GM18873 (cell line): ENCODE measurements at regions not wholly inside any gene's neighbourhood (a gene's known extent, or its start where the extent isn't known, plus 50 kb on each side); places are given as distances from the start of the nearest gene placed in this dataset.

Experiments used
- ATAC-seq: cut with Tn5 transposase; IDR thresholded peaks from one replicate; pipeline ENCODE4 v1.9.1; 2021; ENCODE audit warnings: mild to moderate bottlenecking, moderate library complexity, moderate number of reproducible peaks; ENCODE audit not compliant: unreplicated experiment, low FRiP score

- ATAC-seq, result no peak
These were observed 891.5 kb upstream of the ADGRL2 start for GRCh38 chr1:80909172-80909784.

GRCh38 chr1:80896781-80897356 lies 903.9 kb upstream of the ADGRL2 start:
- ATAC-seq, result no peak

GRCh38 chr1:80894921-80895320 lies 905.8 kb upstream of the ADGRL2 start:
- ATAC-seq, result no peak

- no peak for ATAC-seq
These were observed 907.6 kb upstream of the ADGRL2 start for GRCh38 chr1:80893115-80893514.

GRCh38 chr1:80892539-80892938 lies 908.2 kb upstream of the ADGRL2 start:
- ATAC-seq, result no peak

- no peak for ATAC-seq
These were observed 908.9 kb upstream of the ADGRL2 start for GRCh38 chr1:80891871-80892270.

- ATAC-seq, result no peak
These were observed 918.2 kb upstream of the ADGRL2 start for GRCh38 chr1:80882553-80882952.

GRCh38 chr1:80878343-80878742 lies 922.4 kb upstream of the ADGRL2 start:
- ATAC-seq, result no peak

GRCh38 chr1:80876035-80876434 lies 924.7 kb upstream of the ADGRL2 start:
- ATAC-seq, result no peak

GRCh38 chr1:80869299-80869698 lies 931.4 kb upstream of the ADGRL2 start:
- ATAC-seq, result no peak

GRCh38 chr1:80847904-80848303 lies 952.8 kb upstream of the ADGRL2 start:
- ATAC-seq, result no peak

- no peak for ATAC-seq
These were observed 953.8 kb upstream of the ADGRL2 start for GRCh38 chr1:80846966-80847365.

- no peak for ATAC-seq
These were observed 957.9 kb upstream of the ADGRL2 start for GRCh38 chr1:80842796-80843195.

- ATAC-seq, result no peak
These were observed 959.5 kb upstream of the ADGRL2 start for GRCh38 chr1:80841261-80841660.

GRCh38 chr1:80837066-80837465 lies 963.7 kb upstream of the ADGRL2 start:
- no peak for ATAC-seq

- no peak for ATAC-seq
These were observed 964.2 kb upstream of the ADGRL2 start for GRCh38 chr1:80836505-80836904.

GRCh38 chr1:80827666-80828065 lies 973.1 kb upstream of the ADGRL2 start:
- ATAC-seq, result no peak

- ATAC-seq, result no peak
These were observed 975.7 kb upstream of the ADGRL2 start for GRCh38 chr1:80825067-80825466.

- ATAC-seq, result no peak
These were observed 982.5 kb upstream of the ADGRL2 start for GRCh38 chr1:80818211-80818610.

- no peak for ATAC-seq
These were observed 992.8 kb upstream of the ADGRL2 start for GRCh38 chr1:80807981-80808380.

- ATAC-seq, result no peak
These were observed 994.3 kb upstream of the ADGRL2 start for GRCh38 chr1:80806431-80806830.

- no peak for ATAC-seq
These were observed 999.0 kb upstream of the ADGRL2 start for GRCh38 chr1:80801695-80802094.

GRCh38 chr1:80799457-80799856 lies 1001.3 kb upstream of the ADGRL2 start:
- ATAC-seq, result no peak
